GM18507 (cell line): ENCODE measurements at regions not wholly inside any gene's neighbourhood (a gene's known extent, or its start where the extent isn't known, plus 50 kb on each side); places are given as distances from the start of the nearest gene placed in this dataset.
A peak's percentile ranks its signal among the peaks of the same experiment; 100 is the strongest.

Source experiments
- DNase-seq: peaks from one replicate; pipeline ENCODE4 v3.0.0; 2011; ENCODE audit warnings: low read depth; ENCODE audit not compliant: insufficient read length; ENCODE audit errors: extremely low spot score
- FAIRE-seq: peaks from 2 replicates; lab custom pipeline; 2011; peaks lifted over from hg19 to GRCh38; lab: Jason Lieb, UNC

- DNase-seq (no peak), FAIRE-seq (no peak)
These were observed 276.6 kb upstream of the CFAP20DC start for GRCh38 chr3:59326246-59327024.

GRCh38 chr3:59321881-59322540 lies 272.2 kb upstream of the CFAP20DC start:
- FAIRE-seq, result no peak

DNA sequence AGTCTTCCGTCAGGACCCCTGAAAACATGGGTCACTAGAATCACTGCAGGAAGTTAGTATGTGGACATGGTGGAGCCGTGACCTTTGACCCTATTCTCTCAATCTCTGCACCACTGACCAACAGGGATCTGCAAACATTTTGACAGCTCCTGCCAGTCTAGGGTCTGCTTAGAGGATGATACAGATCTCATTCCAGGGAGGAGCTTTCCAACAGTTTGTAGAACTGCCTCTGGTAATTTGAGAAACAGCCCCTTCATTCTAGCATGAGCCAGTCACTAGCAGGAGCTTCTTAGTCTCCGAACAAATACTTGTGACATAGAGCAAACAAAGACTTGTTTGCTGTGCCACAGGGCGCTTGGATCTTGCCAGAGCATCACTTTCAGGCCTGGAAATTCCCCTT lies 270.3 kb upstream of the CFAP20DC start:
- no peak for FAIRE-seq
- no peak for DNase-seq

More at GRCh38 chr3:59321881-59322540, 272.2 kb upstream of the CFAP20DC start:
- DNase-seq, result no peak

DNA sequence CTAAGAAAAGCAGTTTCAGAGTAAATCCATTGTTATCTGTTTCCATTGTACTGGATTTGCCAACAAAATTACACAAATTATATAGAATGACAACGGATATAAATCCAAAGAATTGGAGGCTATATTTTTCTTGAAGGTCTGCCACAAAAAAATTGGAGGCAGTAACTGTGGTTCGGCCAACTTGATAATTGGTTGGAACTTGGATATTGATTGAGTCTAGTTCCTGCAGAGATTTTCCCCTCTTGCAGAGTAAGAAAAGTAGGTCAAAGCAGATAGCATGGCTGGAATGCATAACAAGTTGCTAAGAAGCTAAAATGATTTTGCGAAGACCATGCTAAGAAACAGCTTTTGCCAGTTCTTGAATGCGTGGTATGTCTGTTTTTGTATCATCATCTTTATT lies 269.6 kb upstream of the CFAP20DC start:
- DNase-seq, result no peak
- FAIRE-seq, result no peak

DNA sequence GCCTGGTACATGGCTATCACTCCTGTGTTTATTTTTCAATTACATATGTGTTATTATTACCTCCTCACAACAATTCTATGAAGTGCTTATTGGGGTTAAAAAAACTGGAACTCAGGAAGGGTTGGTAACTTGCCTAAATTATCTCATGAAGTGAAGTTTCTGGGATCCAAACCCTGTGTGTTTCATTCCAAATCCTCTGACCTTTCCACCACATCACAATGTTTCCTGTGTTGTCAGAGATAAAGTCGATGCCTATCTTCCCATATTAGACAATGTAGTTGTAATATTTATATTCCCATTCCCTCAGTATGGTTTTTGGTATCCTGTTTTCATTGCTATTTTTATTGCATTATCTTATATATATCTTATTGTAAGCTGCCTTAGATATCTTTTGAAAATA lies 269.1 kb upstream of the CFAP20DC start:
- FAIRE-seq, result no peak
- no peak for DNase-seq

DNA sequence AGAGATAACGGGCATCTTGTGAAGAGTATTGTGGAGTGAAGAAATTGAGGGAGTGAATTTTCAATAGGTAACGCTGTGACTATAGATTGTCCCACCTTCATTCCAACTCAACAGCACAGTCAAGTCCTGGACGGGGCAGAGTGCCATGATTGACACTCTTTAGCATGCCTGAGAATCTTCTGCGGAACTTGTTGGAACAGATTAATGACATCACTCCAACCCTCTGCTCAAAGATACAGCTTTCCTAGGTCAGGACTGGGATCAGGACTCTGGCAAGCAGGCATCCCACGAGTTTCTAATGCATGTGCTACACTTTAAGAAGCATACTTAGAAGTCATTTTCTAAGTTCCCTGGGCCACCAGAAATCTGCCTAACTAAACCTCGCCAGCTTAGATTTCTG lies 267.6 kb upstream of the CFAP20DC start:
- FAIRE-seq, result no peak
- DNase-seq, result no peak

DNA sequence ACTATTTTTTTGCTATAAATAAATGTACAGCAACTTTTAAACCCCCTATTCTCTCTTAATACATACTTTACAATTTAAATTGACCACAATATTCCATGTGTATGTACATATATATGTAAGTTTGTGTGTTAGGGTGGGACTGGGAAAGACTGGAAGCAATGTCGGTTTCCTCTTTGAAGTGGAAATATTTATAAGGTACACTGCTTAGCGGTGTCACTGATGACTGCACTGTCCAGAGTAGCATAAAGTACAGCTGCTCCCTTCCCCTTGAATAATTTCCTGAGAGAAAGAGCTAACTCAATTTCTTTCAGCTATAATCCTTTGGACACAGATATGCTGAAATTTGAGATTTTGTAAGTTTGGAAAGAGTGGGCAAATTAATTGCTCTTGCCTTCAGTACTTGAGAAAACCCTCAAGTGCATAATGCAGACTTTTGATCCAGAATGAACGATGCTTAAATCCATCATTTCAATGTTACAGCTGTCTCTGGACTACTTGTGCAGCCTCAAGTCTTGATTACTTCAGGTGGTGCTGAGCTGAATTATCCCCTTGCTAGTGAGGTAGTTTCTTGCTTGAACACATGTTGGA lies 267.0 kb upstream of the CFAP20DC start:
- no peak for DNase-seq
- FAIRE-seq, result no peak

- peak; percentile 65 for FAIRE-seq
- DNase-seq, result peak; percentile 9
These were observed 263.5 kb upstream of the CFAP20DC start for GRCh38 chr3:59313365-59313764.

- no peak for DNase-seq
- no peak for FAIRE-seq
These were observed 261.4 kb upstream of the CFAP20DC start for GRCh38 chr3:59311231-59311630.

- DNase-seq (no peak), FAIRE-seq (no peak)
These were observed 260.9 kb upstream of the CFAP20DC start for GRCh38 chr3:59310736-59311135.

GRCh38 chr3:59308684-59309083 lies 258.9 kb upstream of the CFAP20DC start:
- DNase-seq, result no peak
- FAIRE-seq, result no peak

- FAIRE-seq (no peak), DNase-seq (no peak)
These were observed 258.2 kb upstream of the CFAP20DC start for GRCh38 chr3:59308001-59308400.

DNA sequence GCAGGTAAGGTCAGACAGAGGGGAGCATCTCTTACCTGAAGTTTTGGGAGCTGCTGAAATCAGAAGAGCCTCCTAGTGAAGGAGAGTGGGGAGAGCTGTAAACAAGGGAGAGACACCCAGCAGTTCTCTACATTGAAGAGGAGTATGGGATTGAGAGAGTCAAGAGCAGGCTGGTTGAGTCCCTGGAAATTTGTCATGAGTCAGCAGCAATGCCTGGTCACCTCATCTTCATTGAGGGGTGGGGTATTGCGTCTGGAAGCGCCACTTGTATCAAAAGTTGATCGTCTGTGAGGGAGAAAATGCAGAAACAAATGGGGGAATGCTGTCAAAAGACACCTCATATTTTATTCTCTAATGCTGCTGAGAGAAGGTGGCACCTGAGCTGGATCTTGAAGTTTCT lies 256.6 kb upstream of the CFAP20DC start:
- DNase-seq (no peak), FAIRE-seq (no peak)

- FAIRE-seq (no peak), DNase-seq (no peak)
These were observed 254.5 kb upstream of the CFAP20DC start for GRCh38 chr3:59304296-59304695.

GRCh38 chr3:59303452-59303851 lies 253.6 kb upstream of the CFAP20DC start:
- FAIRE-seq (no peak), DNase-seq (no peak)

DNA sequence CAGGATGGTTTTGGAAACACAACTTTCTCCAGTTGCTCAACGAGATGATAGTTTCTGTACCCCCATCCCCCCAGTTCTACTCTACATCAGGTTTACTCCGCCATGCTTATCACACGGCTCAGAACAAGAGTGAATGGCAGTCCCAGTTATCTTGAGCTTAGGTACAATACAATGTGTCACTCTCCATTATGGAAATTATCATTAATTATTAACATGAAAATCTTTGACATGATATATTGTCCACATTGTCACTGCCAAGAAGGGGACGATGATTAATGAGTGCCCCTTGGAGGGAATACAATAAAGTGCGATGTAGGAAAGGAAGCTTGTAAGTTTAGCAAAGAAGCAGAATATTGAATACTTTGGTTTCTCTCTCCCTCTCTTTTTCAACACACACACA lies 252.6 kb upstream of the CFAP20DC start:
- DNase-seq (no peak), FAIRE-seq (no peak)

GRCh38 chr3:59300733-59301132 lies 250.9 kb upstream of the CFAP20DC start:
- no peak for FAIRE-seq

GRCh38 chr3:59299561-59299960 lies 249.7 kb upstream of the CFAP20DC start:
- no peak for FAIRE-seq
- no peak for DNase-seq

More at GRCh38 chr3:59300733-59301132, 250.9 kb upstream of the CFAP20DC start:
- DNase-seq, result no peak

- FAIRE-seq (no peak), DNase-seq (no peak)
These were observed 240.5 kb upstream of the CFAP20DC start for GRCh38 chr3:59290358-59290757.

- no peak for DNase-seq
- FAIRE-seq, result no peak
These were observed 240.0 kb upstream of the CFAP20DC start for GRCh38 chr3:59289831-59290230.

- FAIRE-seq, result no peak
- DNase-seq, result no peak
These were observed 239.1 kb upstream of the CFAP20DC start for GRCh38 chr3:59288951-59289350.
